ENCODE measurements at regions not wholly inside any gene's neighbourhood (a gene's known extent, or its start where the extent isn't known, plus 50 kb on each side); places are given as distances from the start of the nearest gene placed in this dataset.
A peak's percentile ranks its signal among the peaks of the same experiment; 100 is the strongest.
"Not testable (repeated sequence)": the region's sequence is repeated elsewhere in the genome, so short reads cannot be mapped to it uniquely, and the experiment has no call there.

DNA sequence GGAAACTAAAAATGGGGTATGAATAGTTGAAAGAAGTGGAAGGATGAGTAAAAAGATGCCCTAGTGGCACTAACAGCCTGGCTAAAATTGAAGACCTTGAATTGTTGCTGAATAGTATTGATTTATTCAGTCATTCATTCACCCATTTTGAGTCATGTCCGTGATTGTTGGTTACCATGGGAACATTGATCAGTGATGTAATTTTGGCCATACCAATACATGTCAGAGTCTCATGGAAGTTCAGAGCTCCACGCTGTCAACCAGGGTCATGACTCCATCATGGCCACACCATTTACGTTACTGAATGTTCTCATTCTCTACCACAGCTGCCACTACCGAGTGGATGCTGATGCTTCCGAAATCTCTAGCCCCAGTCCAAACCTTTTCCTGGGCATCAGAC is 62.5 kb upstream of the FOXE1 start:
- Histone ChIP-seq H3K27ac (no peak overlapping the region), H3K4me3 (no peak overlapping the region), H3K27me3 (no peaks in the 10 kb centered on the region), H3K36me3 (no peaks in the 10 kb centered on the region), H3K9me3 (no peaks in the 10 kb centered on the region), H3K4me1 (no peaks in the 10 kb centered on the region)
- 49 to 61% methylated on average over 5 of the region's 5 CpGs for WGBS, 2 donors
- no peak for ATAC-seq
- TF ChIP-seq, protein P1, sequence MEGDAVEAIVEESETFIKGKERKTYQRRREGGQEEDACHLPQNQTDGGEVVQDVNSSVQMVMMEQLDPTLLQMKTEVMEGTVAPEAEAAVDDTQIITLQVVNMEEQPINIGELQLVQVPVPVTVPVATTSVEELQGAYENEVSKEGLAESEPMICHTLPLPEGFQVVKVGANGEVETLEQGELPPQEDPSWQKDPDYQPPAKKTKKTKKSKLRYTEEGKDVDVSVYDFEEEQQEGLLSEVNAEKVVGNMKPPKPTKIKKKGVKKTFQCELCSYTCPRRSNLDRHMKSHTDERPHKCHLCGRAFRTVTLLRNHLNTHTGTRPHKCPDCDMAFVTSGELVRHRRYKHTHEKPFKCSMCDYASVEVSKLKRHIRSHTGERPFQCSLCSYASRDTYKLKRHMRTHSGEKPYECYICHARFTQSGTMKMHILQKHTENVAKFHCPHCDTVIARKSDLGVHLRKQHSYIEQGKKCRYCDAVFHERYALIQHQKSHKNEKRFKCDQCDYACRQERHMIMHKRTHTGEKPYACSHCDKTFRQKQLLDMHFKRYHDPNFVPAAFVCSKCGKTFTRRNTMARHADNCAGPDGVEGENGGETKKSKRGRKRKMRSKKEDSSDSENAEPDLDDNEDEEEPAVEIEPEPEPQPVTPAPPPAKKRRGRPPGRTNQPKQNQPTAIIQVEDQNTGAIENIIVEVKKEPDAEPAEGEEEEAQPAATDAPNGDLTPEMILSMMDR (IDR thresholded peaks at IDR 0.05): no peak
- no peak for DNase-seq
- intact Hi-C loops (cut with DNase I): no loop called here
- FAIRE-seq: no peak

DNA sequence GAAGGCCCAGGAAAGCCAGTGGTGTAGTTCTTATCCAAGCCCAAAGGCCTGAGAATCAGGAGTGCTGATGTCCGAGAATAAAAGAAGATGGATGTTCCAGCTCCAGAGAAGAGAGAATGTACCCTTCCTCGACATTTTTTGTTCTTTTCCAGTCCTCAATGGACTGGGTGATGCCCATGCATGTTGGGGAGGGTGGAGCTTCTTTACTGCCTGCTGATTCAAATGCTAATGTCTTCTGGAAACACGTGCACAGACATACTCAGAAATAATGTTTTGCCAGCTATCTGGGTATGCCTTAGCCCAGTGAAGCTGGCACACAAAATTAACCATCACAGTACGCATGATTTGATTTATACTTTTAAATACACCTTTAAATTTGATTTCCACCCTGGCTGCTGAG is 61.5 kb upstream of the FOXE1 start:
- no peaks in the 10 kb centered on the region for H3K9me3 ChIP-seq
- no peaks in the 10 kb centered on the region for H3K27me3 ChIP-seq
- WGBS, 2 donors: 53 to 60% methylated on average over 4 of the region's 4 CpGs
- TF ChIP-seq, protein P1 (IDR thresholded peaks at IDR 0.05): no peak
- ATAC-seq: no peak
- no peak overlapping the region for H3K27ac ChIP-seq
- no peak for FAIRE-seq
- H3K4me1 ChIP-seq: no peaks in the 10 kb centered on the region
- no peak for DNase-seq
- H3K4me3 ChIP-seq: no peak overlapping the region
- intact Hi-C loops (cut with DNase I): no loop called here
- H3K36me3 ChIP-seq: no peaks in the 10 kb centered on the region

DNA sequence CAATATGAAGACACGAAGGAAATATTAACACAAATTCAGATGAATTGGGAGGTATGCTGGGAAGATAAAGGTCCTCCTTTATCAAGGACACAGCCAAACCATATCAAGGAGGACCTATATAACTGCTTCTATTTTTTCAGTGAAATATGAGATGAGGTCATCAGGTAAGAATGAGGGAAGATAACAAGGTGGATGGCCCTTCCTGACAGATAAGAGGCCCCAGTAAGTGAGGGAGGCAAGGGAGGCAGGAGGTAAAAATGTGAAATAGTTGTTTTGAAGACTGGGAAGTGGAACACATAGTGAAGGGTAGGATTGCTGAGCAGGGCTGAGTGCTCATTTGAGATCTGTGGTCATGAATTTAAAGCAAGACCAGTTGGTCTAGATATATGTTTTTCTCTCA is 60.0 kb upstream of the FOXE1 start:
- Histone ChIP-seq H3K36me3 (no peaks in the 10 kb centered on the region), H3K9me3 (no peaks in the 10 kb centered on the region), H3K4me1 (no peaks in the 10 kb centered on the region), H3K4me3 (no peak overlapping the region), H3K27ac (no peak overlapping the region), H3K27me3 (no peaks in the 10 kb centered on the region)
- ATAC-seq: no peak
- DNase-seq: no peak
- FAIRE-seq: no peak
- intact Hi-C loops (cut with DNase I): no loop called here
- TF ChIP-seq, protein P1 (IDR thresholded peaks at IDR 0.05): no peak
- 52 to 74% methylated on average over 1 of the region's 1 CpG for WGBS, 2 donors

DNA sequence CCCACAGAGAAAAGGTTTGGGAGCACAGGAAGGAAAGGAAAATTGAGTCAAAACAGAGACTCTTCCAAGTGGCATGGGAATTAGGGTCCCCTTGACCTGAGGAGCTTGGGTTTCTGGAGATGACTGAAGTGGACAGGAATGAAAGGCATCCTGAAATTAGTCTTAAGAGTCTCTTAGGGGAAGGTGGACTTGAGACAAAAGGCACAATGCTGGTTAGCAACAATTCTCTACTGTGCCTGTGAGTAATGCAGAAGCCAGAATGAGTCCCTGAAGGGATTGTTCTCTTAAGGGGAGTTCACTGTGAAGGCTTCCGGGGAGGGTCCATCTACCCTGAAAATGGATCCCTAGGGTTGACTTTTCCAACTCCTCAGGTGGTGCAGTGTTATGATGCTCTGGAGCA is 58.4 kb upstream of the FOXE1 start:
- DNase-seq (no peak), FAIRE-seq (no peak), ATAC-seq (no peak)
- TF ChIP-seq, protein P1 (IDR thresholded peaks at IDR 0.05): no peak
- Histone ChIP-seq H3K36me3 (no peaks in the 10 kb centered on the region), H3K4me1 (no peaks in the 10 kb centered on the region), H3K4me3 (no peak overlapping the region), H3K27ac (no peak overlapping the region), H3K27me3 (no peaks in the 10 kb centered on the region), H3K9me3 (no peaks in the 10 kb centered on the region)
- intact Hi-C loops (cut with DNase I): no loop called here
- 79 to 93% methylated on average over 1 of the region's 1 CpG for WGBS, 2 donors

DNA sequence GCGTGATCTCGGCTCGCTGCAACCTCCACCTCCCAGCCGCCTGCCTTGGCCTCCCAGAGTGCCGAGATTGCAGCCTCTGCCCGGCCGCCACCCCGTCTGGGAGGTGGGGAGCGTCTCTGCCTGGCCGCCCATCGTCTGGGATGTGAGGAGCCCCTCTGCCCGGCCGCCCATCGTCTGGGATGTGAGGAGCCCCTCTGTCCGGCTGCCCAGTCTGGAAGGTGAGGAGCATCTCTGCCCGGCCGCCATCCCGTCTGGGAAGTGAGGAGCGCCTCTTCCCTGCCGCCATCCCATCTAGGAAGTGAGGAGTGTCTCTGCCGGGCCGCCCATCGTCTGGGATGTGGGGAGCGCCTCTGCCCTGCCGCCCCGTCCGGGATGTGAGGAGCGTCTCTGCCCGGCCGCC is 56.9 kb upstream of the FOXE1 start:
- H3K4me3 ChIP-seq; H3K4me1 ChIP-seq; H3K36me3 ChIP-seq; H3K27ac ChIP-seq; H3K27me3 ChIP-seq; ATAC-seq; FAIRE-seq; intact Hi-C loops (cut with DNase I); H3K9me3 ChIP-seq: not testable (repeated sequence)
- 91 to 92% methylated on average over 14 to 30 of the region's 30 CpGs for WGBS, 2 donors
- peak in 1 of 6 donors; percentile 54 for DNase-seq

DNA sequence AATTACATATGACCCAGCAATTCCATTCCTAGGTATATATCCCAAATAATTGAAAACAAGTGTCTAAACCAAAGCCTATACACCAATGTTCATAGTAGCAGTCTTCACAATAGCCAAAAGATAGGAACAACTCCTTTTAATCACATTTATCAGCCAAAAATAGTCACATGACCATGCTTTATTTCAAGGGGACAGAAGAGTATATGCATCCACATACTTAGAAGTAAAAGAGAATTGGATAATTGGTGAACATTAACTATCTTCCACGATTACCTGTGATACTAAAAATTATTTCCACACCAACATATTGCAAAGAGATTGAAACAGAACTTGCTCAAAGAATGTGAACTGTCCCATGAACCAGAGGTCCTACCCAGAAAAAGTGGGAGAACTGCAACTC is 51.8 kb upstream of the FOXE1 start:
- intact Hi-C loops (cut with DNase I): no loop called here

More for the DNA sequence above, 51.8 kb upstream of the FOXE1 start:
- DNase-seq (no peak), FAIRE-seq (no peak), ATAC-seq (no peak)
- H3K4me1 ChIP-seq: no peaks in the 10 kb centered on the region
- WGBS, 2 donors: 30 to 31% methylated on average over 1 of the region's 1 CpG
- H3K36me3 ChIP-seq: no peaks in the 10 kb centered on the region
- H3K4me3 ChIP-seq: no peak overlapping the region
- no peak overlapping the region for H3K27ac ChIP-seq
- H3K27me3 ChIP-seq: no peaks in the 10 kb centered on the region
- no peaks in the 10 kb centered on the region for H3K9me3 ChIP-seq
- TF ChIP-seq, protein P1 (IDR thresholded peaks at IDR 0.05): no peak
